ENCODE measurements at regions not wholly inside any gene's neighbourhood (a gene's known extent, or its start where the extent isn't known, plus 50 kb on each side); places are given as distances from the start of the nearest gene placed in this dataset.

DNA sequence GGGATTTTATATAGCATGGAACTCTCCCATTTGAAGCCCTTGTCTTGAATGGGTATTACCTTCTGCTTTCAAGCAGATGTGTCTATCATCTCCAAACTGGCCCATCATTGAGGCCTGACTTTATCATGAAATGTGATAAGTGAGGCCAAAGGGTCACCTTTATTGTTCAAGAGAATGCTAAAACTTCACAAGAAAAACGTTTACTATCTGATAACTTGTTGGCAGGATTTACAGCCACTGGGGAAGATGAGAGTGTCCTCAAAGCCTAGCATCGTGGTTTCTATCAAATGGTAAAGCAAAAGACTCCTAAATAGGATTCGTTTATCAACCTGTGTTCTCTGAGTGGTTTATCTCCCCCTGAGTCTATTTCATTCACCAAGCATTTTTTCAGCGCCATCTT is 62.0 kb upstream of the CLMN start:
- no peaks in the 10 kb centered on the region for H3K4me1 ChIP-seq (ENCODE audit: control insufficient read depth in 2 of 3, insufficient read depth in 2 of 3, low read depth in 1 of 3, low read length in 3 of 3)
- FAIRE-seq, result no peak
- H3K27me3 ChIP-seq (ENCODE audit: control insufficient read depth, insufficient read depth, low read length), result no peaks in the 10 kb centered on the region
- DNase-seq, result no peak
- H3K4me3 ChIP-seq (ENCODE audit: low read length in 3 of 3), result no peak overlapping the region
- no peaks in the 10 kb centered on the region for H3K36me3 ChIP-seq (ENCODE audit: control insufficient read depth in 2 of 3, insufficient read depth in 3 of 3, low read length in 3 of 3)
- TF ChIP-seq, protein P1, sequence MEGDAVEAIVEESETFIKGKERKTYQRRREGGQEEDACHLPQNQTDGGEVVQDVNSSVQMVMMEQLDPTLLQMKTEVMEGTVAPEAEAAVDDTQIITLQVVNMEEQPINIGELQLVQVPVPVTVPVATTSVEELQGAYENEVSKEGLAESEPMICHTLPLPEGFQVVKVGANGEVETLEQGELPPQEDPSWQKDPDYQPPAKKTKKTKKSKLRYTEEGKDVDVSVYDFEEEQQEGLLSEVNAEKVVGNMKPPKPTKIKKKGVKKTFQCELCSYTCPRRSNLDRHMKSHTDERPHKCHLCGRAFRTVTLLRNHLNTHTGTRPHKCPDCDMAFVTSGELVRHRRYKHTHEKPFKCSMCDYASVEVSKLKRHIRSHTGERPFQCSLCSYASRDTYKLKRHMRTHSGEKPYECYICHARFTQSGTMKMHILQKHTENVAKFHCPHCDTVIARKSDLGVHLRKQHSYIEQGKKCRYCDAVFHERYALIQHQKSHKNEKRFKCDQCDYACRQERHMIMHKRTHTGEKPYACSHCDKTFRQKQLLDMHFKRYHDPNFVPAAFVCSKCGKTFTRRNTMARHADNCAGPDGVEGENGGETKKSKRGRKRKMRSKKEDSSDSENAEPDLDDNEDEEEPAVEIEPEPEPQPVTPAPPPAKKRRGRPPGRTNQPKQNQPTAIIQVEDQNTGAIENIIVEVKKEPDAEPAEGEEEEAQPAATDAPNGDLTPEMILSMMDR (IDR thresholded peaks at IDR 0.05; ENCODE audit: borderline replicate concordance, extremely low read depth, insufficient read depth), result no peak
- intact Hi-C loops (cut with DNase I), result no loop called here
- no peaks in the 10 kb centered on the region for H3K9me3 ChIP-seq (ENCODE audit: control insufficient read depth in 2 of 3, insufficient read depth in 1 of 3, low read length in 3 of 3)
- H3K27ac ChIP-seq (ENCODE audit: low read depth in 2 of 2, low read length in 2 of 2), result no peak overlapping the region
- no peak overlapping the region for H3K9ac ChIP-seq (ENCODE audit: low read length in 3 of 3)

DNA sequence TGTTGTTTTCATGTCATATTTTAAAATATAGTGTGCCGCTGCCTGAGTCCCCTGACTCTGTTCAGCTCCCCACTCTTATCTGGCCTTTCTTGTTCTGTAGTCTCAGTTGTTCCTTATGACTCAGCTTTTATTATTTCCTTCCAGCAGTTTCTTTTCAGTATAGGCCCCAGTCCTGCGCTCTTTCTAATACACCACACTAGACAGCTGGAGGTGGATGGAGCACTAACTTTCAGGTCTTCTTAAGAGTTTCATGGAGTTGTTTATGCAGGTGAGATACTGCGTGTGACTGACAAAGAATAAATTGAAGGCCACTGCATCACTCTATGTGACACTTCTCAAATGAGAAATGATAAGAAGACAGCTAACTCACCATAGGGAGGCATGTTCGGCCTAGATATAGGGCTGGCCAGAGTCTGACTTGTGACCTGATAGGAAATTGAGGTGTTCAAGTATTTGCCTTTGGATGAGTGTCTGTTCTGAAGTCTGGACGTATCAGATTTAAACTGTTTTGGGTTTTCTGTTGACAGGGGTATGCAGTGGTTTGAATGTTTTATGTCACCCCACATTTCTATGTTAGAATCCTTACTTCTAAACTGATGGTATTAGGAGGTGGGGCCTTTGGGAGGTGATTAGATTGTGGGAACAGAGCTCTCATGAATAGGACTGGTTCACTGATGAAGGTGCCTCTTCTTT is 60.8 kb upstream of the CLMN start:
- H3K27ac ChIP-seq (ENCODE audit: low read depth in 2 of 2, low read length in 2 of 2), result no peak overlapping the region
- H3K4me1 ChIP-seq (ENCODE audit: control insufficient read depth in 2 of 3, insufficient read depth in 2 of 3, low read depth in 1 of 3, low read length in 3 of 3), result no peaks in the 10 kb centered on the region
- H3K9ac ChIP-seq (ENCODE audit: low read length in 3 of 3), result no peak overlapping the region
- H3K27me3 ChIP-seq (ENCODE audit: control insufficient read depth, insufficient read depth, low read length), result no peaks in the 10 kb centered on the region
- DNase-seq (no peak), FAIRE-seq (no peak)
- no peaks in the 10 kb centered on the region for H3K36me3 ChIP-seq (ENCODE audit: control insufficient read depth in 2 of 3, insufficient read depth in 3 of 3, low read length in 3 of 3)
- TF ChIP-seq, protein P1 (IDR thresholded peaks at IDR 0.05; ENCODE audit: borderline replicate concordance, extremely low read depth, insufficient read depth), result no peak
- no peak overlapping the region for H3K4me3 ChIP-seq (ENCODE audit: low read length in 3 of 3)
- no peaks in the 10 kb centered on the region for H3K9me3 ChIP-seq (ENCODE audit: control insufficient read depth in 2 of 3, insufficient read depth in 1 of 3, low read length in 3 of 3)
- intact Hi-C loops (cut with DNase I), result no loop called here

DNA sequence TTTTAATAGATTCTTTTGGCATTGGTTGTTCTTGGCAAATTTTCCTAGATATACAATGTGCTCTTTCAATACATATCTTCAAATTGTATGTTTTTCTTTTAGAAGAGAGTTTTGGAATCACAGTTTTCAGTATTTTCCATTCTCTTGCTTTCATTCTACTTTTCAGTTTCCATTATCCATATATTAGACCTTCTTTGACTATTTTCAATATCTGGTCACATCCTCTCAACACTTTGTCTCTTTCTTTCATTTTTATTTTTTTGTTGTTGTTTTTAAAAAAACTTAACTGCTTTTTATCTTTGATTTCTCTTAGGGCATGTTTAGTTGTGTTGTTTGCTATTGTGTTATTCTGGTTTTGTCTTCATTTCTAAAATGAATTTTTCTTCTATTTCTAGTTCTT is 59.9 kb upstream of the CLMN start:
- no peak for DNase-seq
- no peaks in the 10 kb centered on the region for H3K36me3 ChIP-seq (ENCODE audit: control insufficient read depth in 2 of 3, insufficient read depth in 3 of 3, low read length in 3 of 3)

More for the DNA sequence above, 59.9 kb upstream of the CLMN start:
- intact Hi-C loops (cut with DNase I), result no loop called here
- Histone ChIP-seq H3K27me3 (ENCODE audit: control insufficient read depth, insufficient read depth, low read length) (no peaks in the 10 kb centered on the region), H3K4me1 (ENCODE audit: control insufficient read depth in 2 of 3, insufficient read depth in 2 of 3, low read depth in 1 of 3, low read length in 3 of 3) (no peaks in the 10 kb centered on the region), H3K27ac (ENCODE audit: low read depth in 2 of 2, low read length in 2 of 2) (no peak overlapping the region), H3K9ac (ENCODE audit: low read length in 3 of 3) (no peak overlapping the region), H3K4me3 (ENCODE audit: low read length in 3 of 3) (no peak overlapping the region), H3K9me3 (ENCODE audit: control insufficient read depth in 2 of 3, insufficient read depth in 1 of 3, low read length in 3 of 3) (no peaks in the 10 kb centered on the region)
- TF ChIP-seq, protein P1 (IDR thresholded peaks at IDR 0.05; ENCODE audit: borderline replicate concordance, extremely low read depth, insufficient read depth), result no peak
- no peak for FAIRE-seq

Data from kidney (tissue), 13 donors.